Transverse colon (tissue), 4 donors: ENCODE measurements at regions not wholly inside any gene's neighbourhood (a gene's known extent, or its start where the extent isn't known, plus 50 kb on each side); places are given as distances from the start of the nearest gene placed in this dataset.

Experiments
- DNase-seq: peaks from one replicate; pipeline ENCODE4 v3.0.0-alpha.2; 2019
- H3K27ac ChIP-seq, 4 donors: fragments of 200-600 bp; sonication (generic); 2 replicates each; pipeline ENCODE4 v1.5.1; 2016 to 2018; ENCODE audit warnings: inconsistent platforms in 4 of 4
- H3K27me3 ChIP-seq: fragments of 200-600 bp; sonication (generic); 2 replicates; pipeline ENCODE4 v1.5.1; 2017; ENCODE audit warnings: inconsistent platforms
- H3K36me3 ChIP-seq, 4 donors: fragments of 200-600 bp; sonication (generic); 2 replicates each; pipeline ENCODE4 v1.5.1; 2017 to 2019; ENCODE audit warnings: inconsistent platforms in 4 of 4
- H3K4me1 ChIP-seq, 4 donors: fragments of 200-600 bp; sonication (generic); 2 replicates each; pipeline ENCODE4 v1.5.1; 2017 to 2020; ENCODE audit warnings: inconsistent platforms in 4 of 4
- H3K4me3 ChIP-seq, 4 donors: fragments of 200-600 bp; sonication (generic); 1 replicate in 1 of 4; 2 replicates in 3 of 4; pipeline versions ENCODE4 v1.5.1 to v1.6.1; 2017 to 2019; ENCODE audit warnings: inconsistent platforms in 4 of 4
- H3K9me3 ChIP-seq, 2 donors: fragments of 200-600 bp; sonication (generic); 2 replicates each; pipeline ENCODE4 v1.5.1; 2017 to 2019; ENCODE audit warnings: inconsistent platforms in 2 of 2
- CTCF ChIP-seq, 5 experiments: fragments of 200-600 bp in 3 of 5; fragments of 450-650 bp in 2 of 5; sonication (generic) in 3 of 5; IDR thresholded peaks; 1 replicate in 2 of 5; 2 replicates in 3 of 5; pipeline ENCODE4 v1.5.1; 2016 to 2017; ENCODE audit warnings: antibody characterized with exemption in 5 of 5, inconsistent platforms in 3 of 5, mild to moderate bottlenecking in 2 of 5, moderate library complexity in 1 of 5
- EP300 ChIP-seq: sonication (generic); formaldehyde crosslinking; IDR thresholded peaks from one replicate; pipeline ENCODE4 v1.6.1; 2017; ENCODE audit warnings: antibody characterized with exemption, low read depth
- POLR2A ChIP-seq: fragments of 450-650 bp; IDR thresholded peaks from one replicate; pipeline ENCODE4 v1.6.1; 2016; ENCODE audit warnings: antibody characterized with exemption, mild to moderate bottlenecking, moderate library complexity
- POLR2AphosphoS5 ChIP-seq, 3 donors: sonication (generic); formaldehyde crosslinking; IDR thresholded peaks; one replicate each; pipeline ENCODE4 v1.6.1; 2016; ENCODE audit warnings: antibody characterized with exemption in 3 of 3
- WGBS, 2 donors: methylation state at CpG; one replicate each; pipeline ENCODE4 v1.1.5; 2018; ENCODE audit warnings: low coverage in 1 of 2; 5-methylcytosine and 5-hydroxymethylcytosine counted together
- in situ Hi-C, 4 donors: fragments of 200-750 bp; cut with MboI; loops; one replicate each; pipeline versions ENCODE4 v1.15.0 to v1.15.1; 2017; ENCODE audit warnings: low sequenced_read_pairs in 3 of 4, low pct_ligation_motif_present in 1 of 4, low pct_unique_long_range_greater_than_20kb in 1 of 4
- intact Hi-C: fragments of 100-400 bp; cut with DNase I; formaldehyde crosslinking; loops from one replicate; pipeline ENCODE4 v1.15.1; 2023; ENCODE audit warnings: low total_unique reads

DNA sequence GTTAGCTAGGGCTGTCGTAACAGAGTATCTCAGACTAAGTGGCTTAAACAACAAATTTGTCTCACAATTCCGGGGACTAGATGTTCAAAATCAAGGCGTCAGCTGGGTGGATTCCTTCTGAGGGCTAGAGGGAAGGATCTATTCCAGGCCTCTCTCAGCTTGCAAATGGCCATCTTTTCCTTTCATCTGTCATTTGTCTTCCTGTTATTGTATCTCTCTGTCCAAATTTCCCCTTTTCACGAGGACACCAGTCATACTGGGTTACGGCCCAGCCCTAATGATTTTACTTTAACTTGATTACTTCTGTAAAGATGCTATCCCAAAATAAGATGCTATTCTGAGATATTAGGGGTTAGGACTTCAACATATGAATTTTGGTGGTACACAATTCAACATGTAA, 119.0 kb upstream of the CPSF6 start:
- no peaks in the 10 kb centered on the region for H3K27me3 ChIP-seq
- in situ Hi-C loops (no loop called here), intact Hi-C loops (no loop called here)
- H3K27ac ChIP-seq = no peak overlapping the region
- WGBS, 2 donors = 53 to 56% methylated on average over 2 to 5 of the region's 5 CpGs
- H3K36me3 ChIP-seq = no peaks in the 10 kb centered on the region
- no peaks in the 10 kb centered on the region for H3K9me3 ChIP-seq
- DNase-seq = no peak
- H3K4me3 ChIP-seq = no peak overlapping the region
- TF ChIP-seq CTCF (IDR thresholded peaks at IDR 0.05) (no peak), POLR2A (no peak), POLR2AphosphoS5 (IDR thresholded peaks at IDR 0.05) (no peak), EP300 (no peak)
- peaks cover 0 to 24% (median 9%) of the 10 kb centered on the region in 4 donors for H3K4me1 ChIP-seq

- no peaks in the 10 kb centered on the region for H3K36me3 ChIP-seq
- no peak overlapping the region for H3K27ac ChIP-seq
- 93 to 100% methylated on average over 1 to 3 of the region's 3 CpGs for WGBS, 2 donors
- no peak for DNase-seq
- no peak overlapping the region for H3K4me3 ChIP-seq
- H3K27me3 ChIP-seq = no peaks in the 10 kb centered on the region
- intact Hi-C loops = loop anchor here (2.0 kb wide), 1 partner anchor 51 kb away; no protein-coding TSS in a partner anchor
- H3K4me1 ChIP-seq = peaks cover 0 to 17% (median 7%) of the 10 kb centered on the region in 4 donors
- TF ChIP-seq POLR2AphosphoS5 (IDR thresholded peaks at IDR 0.05) (no peak), EP300 (no peak), CTCF (IDR thresholded peaks at IDR 0.05) (no peak)
- no peaks in the 10 kb centered on the region for H3K9me3 ChIP-seq
- in situ Hi-C loops = no loop called here
Measured at GRCh38 chr12:69123311-69123710, 116.1 kb upstream of the CPSF6 start.

GRCh38 chr12:69123919-69124638, 115.3 kb upstream of the CPSF6 start:
- Histone ChIP-seq H3K27me3 (no peaks in the 10 kb centered on the region), H3K9me3 (no peaks in the 10 kb centered on the region), H3K27ac (peak overlapping the region in 2 of 4 donors; percentile 31 to 40), H3K4me3 (no peak overlapping the region), H3K4me1 (peaks cover 0 to 21% (median 7%) of the 10 kb centered on the region in 4 donors), H3K36me3 (no peaks in the 10 kb centered on the region)
- intact Hi-C loops = loop anchor here (2.0 kb wide), 1 partner anchor 51 kb away; no protein-coding TSS in a partner anchor
- in situ Hi-C loops = no loop called here
- TF ChIP-seq POLR2A (no peak), CTCF (IDR thresholded peaks at IDR 0.05) (no peak), EP300 (no peak), POLR2AphosphoS5 (IDR thresholded peaks at IDR 0.05) (no peak)
- 31 to 56% methylated on average over 8 of the region's 8 CpGs for WGBS, 2 donors
- no peak for DNase-seq

- Histone ChIP-seq H3K4me3 (no peak overlapping the region), H3K27ac (no peak overlapping the region), H3K4me1 (peaks cover 0 to 24% (median 11%) of the 10 kb centered on the region in 4 donors), H3K36me3 (no peaks in the 10 kb centered on the region), H3K9me3 (no peaks in the 10 kb centered on the region), H3K27me3 (no peaks in the 10 kb centered on the region)
- intact Hi-C loops = no loop called here
- DNase-seq = no peak
- TF ChIP-seq EP300 = no peak
- TF ChIP-seq POLR2AphosphoS5 (IDR thresholded peaks at IDR 0.05) = no peak
- no peak for TF ChIP-seq POLR2A
- TF ChIP-seq CTCF (IDR thresholded peaks at IDR 0.05) = no peak
- 60 to 77% methylated on average over 1 of the region's 1 CpG for WGBS, 2 donors
- in situ Hi-C loops = no loop called here
Measured at GRCh38 chr12:69129017-69129416, 110.4 kb upstream of the CPSF6 start.
